K562 (cell line): ENCODE measurements at regions not wholly inside any gene's neighbourhood (a gene's known extent, or its start where the extent isn't known, plus 50 kb on each side); places are given as distances from the start of the nearest gene placed in this dataset.

Experiments
- ATAC-seq: fragments of 200-7000 bp; cut with Tn5 transposase; 3 replicates; pipeline ENCODE4 v1.9.1; 2020; ENCODE audit warnings: moderate library complexity
- BruUV-seq: library from RNA; stranded (reverse); fragments of 400-500 nt; replicated peaks from 2 replicates; lab custom pipeline; 2021; lab: Mats Ljungman, UMichigan
- CTCF ChIA-PET: fragments of 300-600 bp; formaldehyde crosslinking; extraction: SDS; loops from one replicate; lab custom pipeline; 2021; ENCODE audit warnings: low intra/inter-chr PET ratio; lab: Yijun Ruan, JAX
- POLR2A ChIA-PET: fragments of 300-600, 350-650 bp; sonication (Branson Sonifier 250); formaldehyde crosslinking; extraction: SDS; loops from one replicate; lab custom pipeline; 2021; ENCODE audit warnings: antibody characterized with exemption, inconsistent platforms; lab: Yijun Ruan, JAX
- DNase-seq, 4 experiments: peaks; one replicate each; pipeline versions ENCODE4 v3.0.0 to v3.0.0-alpha.2; 2011 to 2018; ENCODE audit warnings: low spot score in 3 of 4, mixed read lengths in 3 of 4; ENCODE audit errors: extremely low read depth in 1 of 4
- FAIRE-seq: peaks from 2 replicates; lab custom pipeline; 2011; peaks lifted over from hg19 to GRCh38; lab: Jason Lieb, UNC
- H2AFZ ChIP-seq: 2 replicates; pipeline ENCODE4 v1.6.0; 2011; ENCODE audit warnings: low read depth, low read length, control low read depth, inconsistent platforms
- H3K27ac ChIP-seq: fragments of 200-600 bp; 3 replicates; pipeline ENCODE4 v1.8.0; 2011; ENCODE audit warnings: low read depth, mild to moderate bottlenecking, control low read depth, inconsistent platforms, low read length, moderate library complexity, mixed read lengths; ENCODE audit errors: extremely low read depth
- H3K27me3 ChIP-seq, 2 experiments: fragments of 300-600 bp in 1 of 2; 2 replicates in 1 of 2; 3 replicates in 1 of 2; pipeline versions ENCODE4 v1.6.0 to v1.8.0; 2011; ENCODE audit warnings: inconsistent platforms in 2 of 2, low read length in 2 of 2, mild to moderate bottlenecking in 1 of 2, mixed read lengths in 1 of 2, moderate library complexity in 1 of 2; ENCODE audit not compliant: control insufficient read depth in 2 of 2, insufficient read depth in 2 of 2
- H3K36me3 ChIP-seq: fragments of 300-600 bp; 3 replicates; pipeline ENCODE4 v1.8.0; 2011; ENCODE audit warnings: mild to moderate bottlenecking, low read length, inconsistent platforms; ENCODE audit not compliant: control insufficient read depth, insufficient read depth
- H3K4me1 ChIP-seq, 2 experiments: fragments of 200-600 bp in 1 of 2; replicated peaks in 1 of 2; 2 replicates in 1 of 2; 3 replicates in 1 of 2; pipeline versions ENCODE4 v1.5.1 to v1.8.0; 2011; ENCODE audit warnings: inconsistent platforms in 2 of 2, low read length in 2 of 2, mild to moderate bottlenecking in 1 of 2, mixed read lengths in 1 of 2, moderate library complexity in 1 of 2; ENCODE audit not compliant: control insufficient read depth in 2 of 2, insufficient read depth in 2 of 2
- H3K4me2 ChIP-seq: 2 replicates; pipeline ENCODE4 v1.6.1; 2011; ENCODE audit warnings: low read length, control low read depth, inconsistent platforms, mixed read lengths; ENCODE audit not compliant: insufficient read depth
- H3K4me3 ChIP-seq: fragments of 200-600 bp; sonication (generic), shearing (Covaris generic); 2 replicates; pipeline ENCODE4 v1.5.1; 2016; ENCODE audit warnings: control low read depth, inconsistent platforms
- H3K79me2 ChIP-seq: fragments of 200-600 bp; 3 replicates; pipeline ENCODE4 v1.8.0; 2011; ENCODE audit warnings: low read length, inconsistent platforms; ENCODE audit not compliant: control insufficient read depth, insufficient read depth
- H3K9ac ChIP-seq, 2 experiments: 2 replicates each; pipeline versions ENCODE4 v1.6.0 to v1.6.1; 2011; ENCODE audit warnings: low read depth in 2 of 2, low read length in 2 of 2, control low read depth in 1 of 2, inconsistent platforms in 1 of 2, mild to moderate bottlenecking in 1 of 2, mixed read lengths in 1 of 2; ENCODE audit not compliant: insufficient read depth in 1 of 2
- H3K9me1 ChIP-seq: one replicate; pipeline ENCODE4 v1.6.0; 2011; ENCODE audit warnings: inconsistent platforms, mild to moderate bottlenecking, low read length, moderate library complexity; ENCODE audit not compliant: control insufficient read depth, insufficient read depth
- H3K9me3 ChIP-seq: replicated peaks from 2 replicates; pipeline ENCODE4 v1.5.1; 2011; ENCODE audit warnings: low read depth, low read length, inconsistent platforms; ENCODE audit not compliant: control insufficient read depth, insufficient read depth
- H4K20me1 ChIP-seq: replicated peaks from 2 replicates; pipeline ENCODE4 v1.6.1; 2011; ENCODE audit warnings: low read length, inconsistent platforms, mixed read lengths; ENCODE audit not compliant: control insufficient read depth, insufficient read depth
- BACH1 ChIP-seq: fragments of 200-800 bp; sonication (Bioruptor generic); IDR thresholded peaks from 2 replicates; pipeline ENCODE4 v1.6.1; 2016; ENCODE audit warnings: missing genetic modification characterization, missing compliant biosample characterization
- CC2D1A ChIP-seq: fragments of 450-650 bp; IDR thresholded peaks from 2 replicates; pipeline ENCODE4 v1.6.1; 2017; ENCODE audit warnings: mild to moderate bottlenecking
- HDAC8 ChIP-seq: fragments of 450-650 bp; IDR thresholded peaks from 2 replicates; pipeline ENCODE4 v1.6.1; 2016; ENCODE audit warnings: mild to moderate bottlenecking, missing genetic modification characterization, moderate library complexity, missing compliant biosample characterization
- HNRNPLL ChIP-seq: fragments of 200-400 bp; formaldehyde crosslinking; IDR thresholded peaks from 2 replicates; pipeline ENCODE4 v1.6.1; 2017; ENCODE audit warnings: low read length, low read depth, mild to moderate bottlenecking; ENCODE audit not compliant: poor library complexity, severe bottlenecking
- KAT2B ChIP-seq: IDR thresholded peaks from one replicate; pipeline ENCODE4 v1.6.1; 2012; ENCODE audit warnings: low read depth, mild to moderate bottlenecking, control low read depth, inconsistent platforms, low read length, moderate library complexity
- KLF13 ChIP-seq: fragments of 450-650 bp; IDR thresholded peaks from 2 replicates; pipeline ENCODE4 v1.6.1; 2016; ENCODE audit warnings: missing genetic modification characterization, low read depth, mild to moderate bottlenecking, missing compliant biosample characterization, moderate library complexity, borderline replicate concordance
- MTA1 ChIP-seq: fragments of 450-650 bp; IDR thresholded peaks from 2 replicates; pipeline ENCODE4 v1.6.1; 2017; ENCODE audit warnings: borderline replicate concordance
- NCOA1 ChIP-seq: fragments of 450-650 bp; IDR thresholded peaks from 2 replicates; pipeline ENCODE4 v1.6.1; 2016; ENCODE audit warnings: low read depth
- SIX5 ChIP-seq, 2 experiments: IDR thresholded peaks; 2 replicates each; pipeline ENCODE4 v1.6.1; 2011; ENCODE audit warnings: low read length in 2 of 2, borderline replicate concordance in 1 of 2, low read depth in 1 of 2, mild to moderate bottlenecking in 1 of 2, moderate library complexity in 1 of 2; ENCODE audit not compliant: insufficient read depth in 1 of 2
- SRSF1 ChIP-seq: fragments of 200-400 bp; formaldehyde crosslinking; IDR thresholded peaks from 2 replicates; pipeline ENCODE4 v1.6.1; 2017; ENCODE audit warnings: mild to moderate bottlenecking, low read depth, low read length, moderate library complexity
- ZFX ChIP-seq: sonication (generic); formaldehyde crosslinking; IDR thresholded peaks from 2 replicates; pipeline ENCODE4 v1.8.0; 2022; ENCODE audit warnings: mild to moderate bottlenecking, missing genetic modification reagents, moderate library complexity
- WGBS: fragments of 100-300 bp; shearing (Covaris generic); methylation state at CpG from one replicate; pipeline ENCODE4 v1.1.6; 2016; ENCODE audit warnings: low coverage, mixed read lengths; ENCODE audit not compliant: insufficient coverage; ENCODE audit errors: missing lambda C conversion rate; 5-methylcytosine and 5-hydroxymethylcytosine counted together
- in situ Hi-C: fragments of 300-500 bp; cut with MboI; formaldehyde crosslinking; loops from 4 replicates; pipeline ENCODE4 v1.15.0; 2018; ENCODE audit warnings: inconsistent platforms, mixed read lengths
- intact Hi-C: fragments of 100-400 bp; cut with micrococcal nuclease; formaldehyde crosslinking; loops from 2 replicates; pipeline ENCODE4 v1.14.2; 2022

DNA sequence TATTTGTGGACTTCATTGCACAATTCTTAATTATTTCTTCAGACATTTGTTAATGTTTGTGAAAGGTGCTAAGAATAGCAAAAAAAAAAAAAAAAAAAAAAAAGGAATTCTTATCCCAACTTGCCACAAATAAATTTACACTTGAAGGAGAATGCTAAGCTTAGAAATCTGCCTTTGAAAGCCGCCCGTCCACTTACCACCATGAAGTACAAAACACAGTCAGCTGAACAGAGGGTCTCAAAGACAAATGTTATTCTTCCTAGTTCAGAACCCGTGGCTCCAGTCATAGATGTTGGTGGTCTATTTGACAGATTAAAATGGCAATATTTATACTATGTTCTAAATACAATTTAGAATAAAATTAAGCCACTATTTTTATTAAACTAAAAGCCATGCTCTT lies 141.2 kb downstream of the ELAPOR2 start:
- no peaks in the 10 kb centered on the region for H3K79me2 ChIP-seq
- no peak overlapping the region for H3K27ac ChIP-seq
- ChIA-PET POLR2A (interaction anchor here (0.8 kb wide), 1 partner anchor 229 kb away, joined by 3 read pairs; no protein-coding TSS in a partner anchor), CTCF (no interaction called here)
- no peak for TF ChIP-seq HDAC8 (tag)
- TF ChIP-seq ZFX (CRISPR knock-in tag), result no peak
- no peak for TF ChIP-seq SIX5 (IDR thresholded peaks at IDR 0.05; ENCODE audit: borderline replicate concordance in 1 of 2, insufficient read depth in 1 of 2, low read depth in 1 of 2, low read length in 2 of 2)
- TF ChIP-seq KAT2B, result no peak
- TF ChIP-seq HNRNPLL, result no peak
- no peak for TF ChIP-seq CC2D1A
- TF ChIP-seq KLF13 (tag), result no peak
- no peak for TF ChIP-seq BACH1 (tag)
- TF ChIP-seq MTA1, result no peak
- no peak for TF ChIP-seq NCOA1
- no peak for TF ChIP-seq SRSF1
- no peak overlapping the region for H3K4me2 ChIP-seq
- H3K9me1 ChIP-seq, result no peaks in the 10 kb centered on the region
- H3K27me3 ChIP-seq, result no peaks in the 10 kb centered on the region
- WGBS, result 81% methylated on average over 3 of the region's 3 CpGs
- FAIRE-seq (no peak), ATAC-seq (no peak), DNase-seq (no peak)
- H3K9me3 ChIP-seq, result no peaks in the 10 kb centered on the region
- H3K4me3 ChIP-seq, result no peak overlapping the region
- no peaks in the 10 kb centered on the region for H4K20me1 ChIP-seq
- no peaks in the 10 kb centered on the region for H3K4me1 ChIP-seq
- H2AFZ ChIP-seq, result no peak overlapping the region
- in situ Hi-C loops, result loop anchor here (25.0 kb wide), 1 partner anchor 494 kb away; no protein-coding TSS in a partner anchor
- H3K9ac ChIP-seq, result no peak overlapping the region
- no TSS peak for BruUV-seq
- peaks cover 24% of the 10 kb centered on the region for H3K36me3 ChIP-seq
- intact Hi-C loops, result loop anchor here (10.0 kb wide), 1 partner anchor 497 kb away; no protein-coding TSS in a partner anchor
